ENCODE measurements at regions not wholly inside any gene's neighbourhood (a gene's known extent, or its start where the extent isn't known, plus 50 kb on each side); places are given as distances from the start of the nearest gene placed in this dataset.

GRCh38 chr20:59421089-59421488 is 120.7 kb downstream of the EDN3 start:
- no peak for TF ChIP-seq CTCF (conservative IDR thresholded peaks at IDR 0.05; ENCODE audit: low read depth, low read length)
- H3K4me3 ChIP-seq (ENCODE audit: low read depth, low read length) = no peak overlapping the region

GRCh38 chr20:59421920-59422637 is 121.7 kb downstream of the EDN3 start:
- TF ChIP-seq CTCF (conservative IDR thresholded peaks at IDR 0.05; ENCODE audit: low read depth, low read length) = no peak
- H3K4me3 ChIP-seq (ENCODE audit: low read depth, low read length) = no peak overlapping the region
- DNase-seq (ENCODE audit: low read depth) = no peak

More at GRCh38 chr20:59421089-59421488, 120.7 kb downstream of the EDN3 start:
- DNase-seq (ENCODE audit: low read depth) = no peak

- H3K4me3 ChIP-seq (ENCODE audit: low read depth, low read length) = no peak overlapping the region
- TF ChIP-seq CTCF (conservative IDR thresholded peaks at IDR 0.05; ENCODE audit: low read depth, low read length) = no peak
- no peak for DNase-seq (ENCODE audit: low read depth)
Measured at GRCh38 chr20:59422872-59423544, 122.6 kb downstream of the EDN3 start.

- no peak for DNase-seq (ENCODE audit: low read depth)
- H3K4me3 ChIP-seq (ENCODE audit: low read depth, low read length) = no peak overlapping the region
- no peak for TF ChIP-seq CTCF (conservative IDR thresholded peaks at IDR 0.05; ENCODE audit: low read depth, low read length)
Measured at GRCh38 chr20:59424976-59425375, 124.6 kb downstream of the EDN3 start.

GRCh38 chr20:59425572-59425971 is 125.2 kb downstream of the EDN3 start:
- DNase-seq (ENCODE audit: low read depth) = no peak
- H3K4me3 ChIP-seq (ENCODE audit: low read depth, low read length) = no peak overlapping the region
- no peak for TF ChIP-seq CTCF (conservative IDR thresholded peaks at IDR 0.05; ENCODE audit: low read depth, low read length)

GRCh38 chr20:59428006-59428405 is 127.6 kb downstream of the EDN3 start:
- no peak for TF ChIP-seq CTCF (conservative IDR thresholded peaks at IDR 0.05; ENCODE audit: low read depth, low read length)
- no peak for DNase-seq (ENCODE audit: low read depth)
- H3K4me3 ChIP-seq (ENCODE audit: low read depth, low read length) = no peak overlapping the region
